ENCODE measurements at regions not wholly inside any gene's neighbourhood (a gene's known extent, or its start where the extent isn't known, plus 50 kb on each side); places are given as distances from the start of the nearest gene placed in this dataset.

DNA sequence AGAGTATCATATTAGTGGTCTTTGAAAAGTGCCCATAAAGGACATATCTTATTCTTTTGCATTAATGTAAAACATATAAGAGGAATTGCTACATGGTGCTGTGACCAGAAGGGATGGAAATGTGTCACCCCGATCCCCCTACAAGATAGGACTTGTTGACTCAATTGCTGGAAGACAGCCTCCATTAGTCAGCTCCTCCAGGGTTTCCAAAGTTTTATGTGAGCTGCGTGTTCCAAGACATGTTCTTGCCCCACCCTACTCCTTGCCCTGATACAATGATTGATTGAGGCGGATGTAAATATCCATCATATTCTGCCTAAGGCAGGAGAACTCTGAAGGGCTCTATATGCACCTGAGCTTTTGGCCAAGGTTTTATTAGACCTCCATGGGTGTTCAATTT, 541.0 kb upstream of the ZEB2 start:
- DNase-seq = no peak
- in situ Hi-C loops (cut with HindIII; ENCODE audit: low pct_ligation_motif_present, low sequenced_read_pairs) = no loop called here
- no peak for TF ChIP-seq CTCF (IDR thresholded peaks at IDR 0.05; ENCODE audit: low read depth, low read length, missing control alignments)

GRCh38 chr2:145059914-145060313, 540.0 kb upstream of the ZEB2 start:
- no peak for DNase-seq
- TF ChIP-seq CTCF (IDR thresholded peaks at IDR 0.05; ENCODE audit: low read depth, low read length, missing control alignments) = no peak
- H3K36me3 ChIP-seq (replicated peaks) = no peaks in the 10 kb centered on the region
- no peak overlapping the region for H3K27ac ChIP-seq
- in situ Hi-C loops (cut with HindIII; ENCODE audit: low pct_ligation_motif_present, low sequenced_read_pairs) = no loop called here
- no peak overlapping the region for H3K4me3 ChIP-seq (ENCODE audit: low read depth, low read length)
- H3K27me3 ChIP-seq (replicated peaks) = no peaks in the 10 kb centered on the region

More for the DNA sequence above, 541.0 kb upstream of the ZEB2 start:
- H3K27ac ChIP-seq = no peak overlapping the region
- no peaks in the 10 kb centered on the region for H3K27me3 ChIP-seq (replicated peaks)
- H3K4me3 ChIP-seq (ENCODE audit: low read depth, low read length) = no peak overlapping the region
- H3K36me3 ChIP-seq (replicated peaks) = no peaks in the 10 kb centered on the region

DNA sequence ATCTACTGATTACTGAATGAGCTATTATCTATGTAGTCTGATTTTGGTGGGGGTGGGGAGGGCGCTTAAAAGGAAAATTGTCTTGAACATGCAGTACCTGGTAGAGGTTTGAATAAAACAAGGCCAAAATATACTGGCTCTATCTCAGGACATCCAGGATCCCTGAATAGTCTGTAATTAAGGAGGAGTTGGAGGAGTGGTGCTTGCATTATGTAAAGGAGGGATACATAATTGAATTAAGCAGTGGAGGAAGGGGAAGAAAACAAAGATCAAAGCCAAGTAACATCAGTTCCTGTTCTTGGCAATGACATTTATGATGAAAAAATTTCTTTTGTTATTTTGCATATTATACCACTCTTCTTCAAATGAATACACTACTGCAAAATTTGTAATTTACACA, 539.4 kb upstream of the ZEB2 start:
- no peaks in the 10 kb centered on the region for H3K36me3 ChIP-seq (replicated peaks)
- in situ Hi-C loops (cut with HindIII; ENCODE audit: low pct_ligation_motif_present, low sequenced_read_pairs) = no loop called here
- no peak for TF ChIP-seq CTCF (IDR thresholded peaks at IDR 0.05; ENCODE audit: low read depth, low read length, missing control alignments)
- no peak overlapping the region for H3K27ac ChIP-seq
- no peak for DNase-seq
- H3K4me3 ChIP-seq (ENCODE audit: low read depth, low read length) = no peak overlapping the region
- no peaks in the 10 kb centered on the region for H3K27me3 ChIP-seq (replicated peaks)

GRCh38 chr2:145058457-145058856, 538.5 kb upstream of the ZEB2 start:
- in situ Hi-C loops (cut with HindIII; ENCODE audit: low pct_ligation_motif_present, low sequenced_read_pairs) = no loop called here
- H3K36me3 ChIP-seq (replicated peaks) = no peaks in the 10 kb centered on the region
- no peak overlapping the region for H3K27ac ChIP-seq
- DNase-seq = no peak
- no peak overlapping the region for H3K4me3 ChIP-seq (ENCODE audit: low read depth, low read length)
- no peaks in the 10 kb centered on the region for H3K27me3 ChIP-seq (replicated peaks)
- TF ChIP-seq CTCF (IDR thresholded peaks at IDR 0.05; ENCODE audit: low read depth, low read length, missing control alignments) = no peak

- no peak overlapping the region for H3K4me3 ChIP-seq (ENCODE audit: low read depth, low read length)
- no peak for DNase-seq
- no peak overlapping the region for H3K27ac ChIP-seq
- no peak for TF ChIP-seq CTCF (IDR thresholded peaks at IDR 0.05; ENCODE audit: low read depth, low read length, missing control alignments)
- in situ Hi-C loops (cut with HindIII; ENCODE audit: low pct_ligation_motif_present, low sequenced_read_pairs) = no loop called here
- no peaks in the 10 kb centered on the region for H3K27me3 ChIP-seq (replicated peaks)
- no peaks in the 10 kb centered on the region for H3K36me3 ChIP-seq (replicated peaks)
Measured at GRCh38 chr2:145055651-145056050, 535.7 kb upstream of the ZEB2 start.

DNA sequence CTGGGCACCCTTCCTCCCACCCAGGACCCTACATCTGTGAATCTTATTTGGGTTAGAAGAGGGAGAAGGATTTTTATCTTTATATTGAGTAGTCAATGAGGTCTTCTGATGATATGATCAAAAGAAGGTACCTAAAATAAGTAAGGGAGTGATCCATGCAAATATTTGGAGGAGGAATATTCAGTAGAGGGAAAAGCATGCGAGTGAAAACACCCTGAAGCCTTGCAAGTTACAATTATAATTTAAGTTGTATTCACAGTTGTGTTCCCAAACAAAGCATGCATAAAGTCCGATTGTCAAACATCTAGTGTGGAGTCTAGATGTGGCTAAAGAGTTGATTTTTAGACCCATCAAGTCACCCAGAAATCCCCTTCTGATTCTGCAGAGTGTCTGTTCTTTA, 530.2 kb upstream of the ZEB2 start:
- no peak for TF ChIP-seq CTCF (IDR thresholded peaks at IDR 0.05; ENCODE audit: low read depth, low read length, missing control alignments)
- Histone ChIP-seq H3K36me3 (replicated peaks) (no peaks in the 10 kb centered on the region), H3K27me3 (replicated peaks) (no peaks in the 10 kb centered on the region), H3K4me3 (ENCODE audit: low read depth, low read length) (no peak overlapping the region), H3K27ac (no peak overlapping the region)
- in situ Hi-C loops (cut with HindIII; ENCODE audit: low pct_ligation_motif_present, low sequenced_read_pairs) = no loop called here
- DNase-seq = no peak
